ENCODE measurements at regions not wholly inside any gene's neighbourhood (a gene's known extent, or its start where the extent isn't known, plus 50 kb on each side); places are given as distances from the start of the nearest gene placed in this dataset.

GRCh38 chr5:152264645-152265254 lies 140.3 kb downstream of the NMUR2 start:
- H3K27ac Mint-ChIP-seq = no peak overlapping the region
- H3K27me3 Mint-ChIP-seq (ENCODE audit: low read depth) = no peaks in the 10 kb centered on the region
- no peak overlapping the region for H3K4me3 Mint-ChIP-seq
- ATAC-seq (no peak), DNase-seq (no peak)
- no peaks in the 10 kb centered on the region for H3K9me3 Mint-ChIP-seq (ENCODE audit: insufficient read depth)
- H3K36me3 Mint-ChIP-seq (ENCODE audit: low read depth) = no peaks in the 10 kb centered on the region
- H3K4me1 Mint-ChIP-seq (ENCODE audit: low read depth) = no peaks in the 10 kb centered on the region
- ChIA-PET CTCF (no interaction called here), POLR2A (no interaction called here)

DNA sequence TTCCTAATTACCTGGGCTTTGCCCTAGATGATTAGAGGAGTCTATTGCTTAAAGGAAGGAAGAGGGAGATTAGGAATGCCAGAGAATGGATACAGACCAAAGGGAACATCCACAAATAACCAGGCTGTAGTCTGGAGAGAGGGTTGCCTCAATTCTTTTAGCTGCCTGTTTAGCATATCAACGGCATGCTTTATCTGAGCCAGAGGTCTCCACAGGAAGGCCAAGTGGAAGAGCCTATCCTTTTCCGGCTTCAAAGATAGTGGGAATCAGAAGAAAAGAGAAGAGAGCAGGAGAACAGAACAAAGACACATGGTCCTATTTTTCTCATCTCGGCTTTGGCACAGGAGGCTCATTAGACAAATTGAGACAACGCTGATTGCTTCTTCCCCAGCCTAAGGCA lies 142.4 kb downstream of the NMUR2 start:
- H3K36me3 Mint-ChIP-seq (ENCODE audit: low read depth) = no peaks in the 10 kb centered on the region
- no peaks in the 10 kb centered on the region for H3K4me1 Mint-ChIP-seq (ENCODE audit: low read depth)
- POLR2A ChIA-PET = no interaction called here
- no peak overlapping the region for H3K27ac Mint-ChIP-seq
- H3K9me3 Mint-ChIP-seq (ENCODE audit: insufficient read depth) = no peaks in the 10 kb centered on the region
- no peak for ATAC-seq
- no peak overlapping the region for H3K4me3 Mint-ChIP-seq
- no peaks in the 10 kb centered on the region for H3K27me3 Mint-ChIP-seq (ENCODE audit: low read depth)
- DNase-seq = no peak
- CTCF ChIA-PET = no interaction called here

DNA sequence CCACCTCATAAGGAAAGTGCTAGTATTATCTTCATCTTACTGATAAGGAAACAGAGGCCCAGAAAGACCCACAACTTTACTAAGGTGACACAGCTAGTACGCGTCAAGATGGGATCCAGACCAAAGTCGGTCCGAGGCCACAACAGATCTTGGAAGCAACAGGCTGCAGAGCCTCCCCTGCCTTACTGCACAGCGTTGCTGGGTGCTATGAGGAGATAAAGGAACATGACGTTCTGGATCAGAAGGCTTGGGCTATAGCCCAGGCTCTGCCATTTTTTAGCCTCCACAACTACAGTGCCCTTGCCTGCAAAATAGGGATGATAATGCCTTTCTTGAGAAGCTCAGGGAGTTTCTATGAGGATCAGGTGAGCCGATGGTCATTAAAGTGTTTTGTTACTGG lies 144.1 kb downstream of the NMUR2 start:
- Mint-ChIP-seq H3K4me3 (no peak overlapping the region), H3K27me3 (ENCODE audit: low read depth) (no peaks in the 10 kb centered on the region), H3K4me1 (ENCODE audit: low read depth) (no peaks in the 10 kb centered on the region), H3K27ac (no peak overlapping the region), H3K9me3 (ENCODE audit: insufficient read depth) (no peaks in the 10 kb centered on the region), H3K36me3 (ENCODE audit: low read depth) (no peaks in the 10 kb centered on the region)
- ChIA-PET POLR2A (no interaction called here), CTCF (no interaction called here)
- DNase-seq (no peak), ATAC-seq (no peak)

- ATAC-seq = no peak
- no peaks in the 10 kb centered on the region for H3K4me1 Mint-ChIP-seq (ENCODE audit: low read depth)
- DNase-seq = no peak
- POLR2A ChIA-PET = no interaction called here
- H3K27ac Mint-ChIP-seq = no peak overlapping the region
- CTCF ChIA-PET = no interaction called here
- no peaks in the 10 kb centered on the region for H3K36me3 Mint-ChIP-seq (ENCODE audit: low read depth)
- H3K9me3 Mint-ChIP-seq (ENCODE audit: insufficient read depth) = no peaks in the 10 kb centered on the region
- H3K27me3 Mint-ChIP-seq (ENCODE audit: low read depth) = no peaks in the 10 kb centered on the region
- no peak overlapping the region for H3K4me3 Mint-ChIP-seq
Measured at GRCh38 chr5:152259702-152260101, 145.4 kb downstream of the NMUR2 start.

GRCh38 chr5:152256580-152256979 lies 148.5 kb downstream of the NMUR2 start:
- no peaks in the 10 kb centered on the region for H3K27me3 Mint-ChIP-seq (ENCODE audit: low read depth)

GRCh38 chr5:152255411-152255810 lies 149.7 kb downstream of the NMUR2 start:
- POLR2A ChIA-PET = no interaction called here

More at GRCh38 chr5:152256580-152256979, 148.5 kb downstream of the NMUR2 start:
- Mint-ChIP-seq H3K27ac (no peak overlapping the region), H3K4me3 (no peak overlapping the region), H3K36me3 (ENCODE audit: low read depth) (no peaks in the 10 kb centered on the region), H3K9me3 (ENCODE audit: insufficient read depth) (no peaks in the 10 kb centered on the region), H3K4me1 (ENCODE audit: low read depth) (no peaks in the 10 kb centered on the region)
- no peak for DNase-seq
- ChIA-PET CTCF (no interaction called here), POLR2A (no interaction called here)
- ATAC-seq = no peak

DNA sequence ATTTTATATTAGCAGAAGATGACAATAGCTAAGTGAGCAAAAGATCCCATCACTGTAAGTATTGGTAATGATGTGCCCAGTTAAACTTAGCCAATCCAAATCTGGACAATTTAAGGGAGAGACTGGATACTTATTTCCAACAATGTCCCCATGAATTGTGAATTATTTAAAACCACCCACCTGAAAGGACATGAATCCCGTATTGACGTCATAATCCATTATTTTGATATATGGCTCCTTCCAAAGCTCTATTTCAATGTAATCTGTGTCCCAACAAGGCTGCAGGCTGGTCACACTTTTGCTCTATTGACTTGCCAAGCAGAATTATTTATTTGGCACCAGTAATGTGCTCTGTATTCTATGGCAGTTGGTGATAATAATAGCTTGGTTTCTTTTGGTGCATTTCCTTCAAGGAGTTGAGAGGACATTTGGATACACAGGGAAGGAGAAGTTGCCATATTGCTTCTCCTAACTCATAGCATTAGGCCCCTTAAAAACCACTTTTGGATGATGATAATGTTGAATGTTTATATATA lies 157.2 kb downstream of the NMUR2 start:
- H3K27me3 Mint-ChIP-seq (ENCODE audit: low read depth) = no peaks in the 10 kb centered on the region
- no peaks in the 10 kb centered on the region for H3K4me1 Mint-ChIP-seq (ENCODE audit: low read depth)
- no peaks in the 10 kb centered on the region for H3K36me3 Mint-ChIP-seq (ENCODE audit: low read depth)
- CTCF ChIA-PET = no interaction called here
- no peak overlapping the region for H3K27ac Mint-ChIP-seq
- POLR2A ChIA-PET = interaction anchor here (0.6 kb wide), 1 partner anchor 347 kb away, joined by 3 read pairs; no protein-coding TSS in a partner anchor
- DNase-seq (no peak), ATAC-seq (no peak)
- H3K9me3 Mint-ChIP-seq (ENCODE audit: insufficient read depth) = no peaks in the 10 kb centered on the region
- no peak overlapping the region for H3K4me3 Mint-ChIP-seq

More at GRCh38 chr5:152255411-152255810, 149.7 kb downstream of the NMUR2 start:
- Mint-ChIP-seq H3K9me3 (ENCODE audit: insufficient read depth) (no peaks in the 10 kb centered on the region), H3K27me3 (ENCODE audit: low read depth) (no peaks in the 10 kb centered on the region), H3K36me3 (ENCODE audit: low read depth) (no peaks in the 10 kb centered on the region), H3K4me1 (ENCODE audit: low read depth) (no peaks in the 10 kb centered on the region), H3K27ac (no peak overlapping the region), H3K4me3 (no peak overlapping the region)
- no peak for DNase-seq
- ATAC-seq = no peak
- CTCF ChIA-PET = no interaction called here

- H3K27ac Mint-ChIP-seq = no peak overlapping the region
- ChIA-PET CTCF (no interaction called here), POLR2A (no interaction called here)
- no peak for ATAC-seq
- DNase-seq = peak; percentile 28
- no peaks in the 10 kb centered on the region for H3K36me3 Mint-ChIP-seq (ENCODE audit: low read depth)
- H3K4me1 Mint-ChIP-seq (ENCODE audit: low read depth) = no peaks in the 10 kb centered on the region
- H3K27me3 Mint-ChIP-seq (ENCODE audit: low read depth) = no peaks in the 10 kb centered on the region
- no peaks in the 10 kb centered on the region for H3K9me3 Mint-ChIP-seq (ENCODE audit: insufficient read depth)
- no peak overlapping the region for H3K4me3 Mint-ChIP-seq
Measured at GRCh38 chr5:152246401-152246800, 158.7 kb downstream of the NMUR2 start.

- DNase-seq (no peak), ATAC-seq (no peak)
- H3K4me3 Mint-ChIP-seq = no peak overlapping the region
- ChIA-PET POLR2A (interaction anchor here (0.7 kb wide), 1 partner anchor 323 kb away, joined by 3 read pairs; no protein-coding TSS in a partner anchor), CTCF (no interaction called here)
- no peaks in the 10 kb centered on the region for H3K27me3 Mint-ChIP-seq (ENCODE audit: low read depth)
- no peaks in the 10 kb centered on the region for H3K4me1 Mint-ChIP-seq (ENCODE audit: low read depth)
- H3K27ac Mint-ChIP-seq = no peak overlapping the region
- no peaks in the 10 kb centered on the region for H3K9me3 Mint-ChIP-seq (ENCODE audit: insufficient read depth)
- no peaks in the 10 kb centered on the region for H3K36me3 Mint-ChIP-seq (ENCODE audit: low read depth)
Measured at GRCh38 chr5:152237531-152237930, 167.5 kb downstream of the NMUR2 start.

DNA sequence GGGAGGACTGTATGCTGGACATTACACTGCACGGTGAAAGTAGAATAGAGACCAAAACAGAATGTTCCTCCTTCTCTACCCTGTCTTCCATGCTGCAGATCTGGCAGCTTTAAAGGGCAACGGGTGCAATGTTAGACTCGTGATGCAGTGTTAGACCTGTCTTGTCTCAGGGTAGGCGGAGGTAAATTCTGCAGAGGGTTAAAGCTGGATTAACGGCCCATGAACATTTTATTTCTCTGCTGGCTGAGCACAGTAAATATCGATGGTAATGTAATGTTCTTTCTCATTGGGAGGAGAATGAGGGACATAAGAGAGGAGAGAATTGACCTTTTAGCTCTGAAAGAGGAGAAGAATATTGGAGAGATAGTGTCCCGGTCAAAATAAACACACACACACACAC lies 178.9 kb downstream of the NMUR2 start:
- Mint-ChIP-seq H3K4me3 (no peak overlapping the region), H3K27ac (no peak overlapping the region), H3K36me3 (ENCODE audit: low read depth) (no peaks in the 10 kb centered on the region), H3K4me1 (ENCODE audit: low read depth) (no peaks in the 10 kb centered on the region), H3K27me3 (ENCODE audit: low read depth) (no peaks in the 10 kb centered on the region), H3K9me3 (ENCODE audit: insufficient read depth) (no peaks in the 10 kb centered on the region)
- ChIA-PET POLR2A (no interaction called here), CTCF (no interaction called here)
- no peak for DNase-seq
- ATAC-seq = no peak

DNA sequence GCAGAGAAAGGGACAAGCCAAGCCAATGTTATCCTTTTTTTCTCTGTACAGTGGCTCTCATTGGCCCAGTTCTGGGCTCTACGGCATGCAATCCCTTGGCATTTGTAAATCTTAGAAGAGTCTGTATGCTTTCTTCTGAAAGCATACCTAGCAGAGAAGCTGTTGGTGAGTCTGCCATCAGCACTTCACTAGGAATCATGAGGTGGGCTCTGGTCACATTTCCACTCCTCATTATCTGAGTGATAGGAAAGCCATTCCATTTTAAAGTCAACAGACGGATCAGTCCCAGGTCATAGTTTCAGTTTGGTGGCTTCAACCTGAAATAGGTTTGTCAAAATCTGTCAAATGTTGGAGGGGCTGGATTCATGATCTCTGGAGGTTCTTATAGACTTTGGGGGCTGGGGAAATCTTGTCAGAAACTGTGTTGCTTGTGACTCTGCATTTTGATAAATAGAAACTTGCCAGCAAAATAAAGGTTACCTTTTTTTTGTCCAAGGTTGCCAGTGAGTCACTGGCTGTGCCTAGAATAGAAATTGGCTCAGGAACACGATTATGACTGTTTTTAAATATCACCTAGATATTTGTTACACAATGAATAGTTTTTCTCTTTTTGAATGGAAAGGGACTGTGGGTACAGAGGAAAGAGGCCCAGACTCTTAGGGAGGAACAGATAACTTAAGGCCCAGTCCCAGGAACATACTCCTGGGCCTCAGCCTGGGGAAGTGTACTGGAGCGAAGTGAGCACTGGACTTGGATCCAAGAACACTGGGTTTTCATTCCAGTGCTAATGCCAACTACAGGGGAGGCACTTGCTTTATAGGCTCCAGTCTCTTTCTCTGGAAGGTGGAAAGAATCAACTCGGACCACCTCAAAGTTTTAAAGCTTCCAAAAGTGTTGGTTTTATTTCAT lies 183.1 kb downstream of the NMUR2 start:
- no peaks in the 10 kb centered on the region for H3K4me1 Mint-ChIP-seq (ENCODE audit: low read depth)
- ChIA-PET POLR2A (no interaction called here), CTCF (no interaction called here)
- DNase-seq (no peak), ATAC-seq (no peak)
- H3K4me3 Mint-ChIP-seq = no peak overlapping the region
- no peaks in the 10 kb centered on the region for H3K9me3 Mint-ChIP-seq (ENCODE audit: insufficient read depth)
- H3K27me3 Mint-ChIP-seq (ENCODE audit: low read depth) = no peaks in the 10 kb centered on the region
- no peak overlapping the region for H3K27ac Mint-ChIP-seq
- H3K36me3 Mint-ChIP-seq (ENCODE audit: low read depth) = no peaks in the 10 kb centered on the region

DNA sequence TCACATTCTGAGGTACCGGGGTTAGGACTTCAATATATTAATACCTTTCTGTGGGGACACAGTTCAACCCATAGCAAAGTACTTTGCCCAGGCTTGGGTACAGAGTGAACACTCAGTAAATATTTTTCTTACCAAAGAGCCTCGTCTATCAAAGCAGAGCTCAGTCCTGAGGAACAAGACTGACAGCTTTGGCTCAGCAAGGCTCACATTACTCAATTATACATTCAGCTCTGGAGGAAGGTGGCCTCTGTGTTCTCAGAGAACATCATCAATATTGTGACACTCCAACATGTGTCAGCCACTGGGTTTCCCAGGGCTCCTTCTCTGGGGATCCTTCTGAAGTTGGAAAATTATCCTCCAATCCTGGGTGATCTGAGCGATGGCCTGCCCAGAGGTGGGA lies 186.4 kb downstream of the NMUR2 start:
- no peaks in the 10 kb centered on the region for H3K4me1 Mint-ChIP-seq (ENCODE audit: low read depth)
- no peaks in the 10 kb centered on the region for H3K27me3 Mint-ChIP-seq (ENCODE audit: low read depth)
- H3K36me3 Mint-ChIP-seq (ENCODE audit: low read depth) = no peaks in the 10 kb centered on the region
- ChIA-PET CTCF (interaction anchor here (0.9 kb wide), 1 partner anchor 9 kb away, joined by 4 read pairs; no protein-coding TSS in a partner anchor), POLR2A (no interaction called here)
- peaks cover 4% of the 10 kb centered on the region for H3K9me3 Mint-ChIP-seq (ENCODE audit: insufficient read depth)
- ATAC-seq (no peak), DNase-seq (no peak)
- H3K4me3 Mint-ChIP-seq = no peak overlapping the region
- H3K27ac Mint-ChIP-seq = no peak overlapping the region

All from activated CD8-positive, alpha-beta T cell treated with anti-CD3 and anti-CD28 coated beads, Interleukin-2, amount 10 ng/mL, durations not matched to agents 7 days and 5 days (primary cell).